IMR-90 (cell line): ENCODE measurements at regions not wholly inside any gene's neighbourhood (a gene's known extent, or its start where the extent isn't known, plus 50 kb on each side); places are given as distances from the start of the nearest gene placed in this dataset.

Experiments used
- ATAC-seq: fragments of 200-7000 bp; cut with Tn5 transposase; 2 replicates; pipeline ENCODE4 v1.9.1; 2020; ENCODE audit warnings: low read depth, mild to moderate bottlenecking, moderate library complexity
- BruUV-seq: library from RNA; stranded (reverse); fragments of 400-500 nt; replicated peaks from 2 replicates; lab custom pipeline; 2021; lab: Mats Ljungman, UMichigan
- CTCF ChIA-PET: fragments of 300-600 bp; formaldehyde crosslinking; extraction: SDS; loops from one replicate; lab custom pipeline; 2021; ENCODE audit warnings: antibody characterized with exemption; lab: Yijun Ruan, JAX
- POLR2A ChIA-PET: fragments of 300-600 bp; sonication (Branson Sonifier 250); formaldehyde crosslinking; loops from one replicate; lab custom pipeline; 2022; ENCODE audit warnings: antibody characterized with exemption; ENCODE audit not compliant: unreplicated experiment; lab: Charles Lee
- DNase-seq: peaks from one replicate; pipeline ENCODE4 v3.0.0; 2013
- H2AFZ ChIP-seq: replicated peaks from 2 replicates; pipeline ENCODE3; 2013; ENCODE audit warnings: low read length, mild to moderate bottlenecking; ENCODE audit not compliant: poor library complexity
- H2AK5ac ChIP-seq: 2 replicates; pipeline ENCODE4 v1.6.1; 2013; ENCODE audit warnings: low read depth, low read length, inconsistent platforms
- H2AK9ac ChIP-seq: replicated peaks from 2 replicates; pipeline ENCODE3; 2013; ENCODE audit warnings: mild to moderate bottlenecking, low read depth, low read length, moderate library complexity; ENCODE audit not compliant: poor library complexity
- H2BK120ac ChIP-seq: 2 replicates; pipeline ENCODE4 v1.6.1; 2013; ENCODE audit warnings: low read depth, low read length, inconsistent platforms
- H2BK15ac ChIP-seq: 3 replicates; pipeline ENCODE4 v1.6.1; 2013; ENCODE audit warnings: low read depth, low read length, inconsistent platforms
- H2BK20ac ChIP-seq: 2 replicates; pipeline ENCODE4 v1.6.1; 2013; ENCODE audit warnings: low read depth, mild to moderate bottlenecking, inconsistent platforms, low read length, moderate library complexity
- H2BK5ac ChIP-seq: 2 replicates; pipeline ENCODE4 v1.6.1; 2013; ENCODE audit warnings: mild to moderate bottlenecking, low read depth, low read length, inconsistent platforms; ENCODE audit not compliant: poor library complexity, severe bottlenecking
- H3K14ac ChIP-seq: replicated peaks from 2 replicates; pipeline ENCODE4 v1.6.1; 2013; ENCODE audit warnings: low read depth, low read length, inconsistent platforms
- H3K18ac ChIP-seq: 2 replicates; pipeline ENCODE4 v1.6.1; 2013; ENCODE audit warnings: low read depth, low read length, control low read depth
- H3K23ac ChIP-seq: 2 replicates; pipeline ENCODE4 v1.6.1; 2013; ENCODE audit warnings: low read depth, low read length, inconsistent platforms
- H3K27ac ChIP-seq: 2 replicates; pipeline ENCODE4 v1.5.1; 2013; ENCODE audit warnings: mild to moderate bottlenecking, control low read depth, low read length; ENCODE audit not compliant: insufficient read depth
- H3K27me3 ChIP-seq: 2 replicates; pipeline ENCODE4 v1.6.1; 2013; ENCODE audit warnings: low read length; ENCODE audit not compliant: control insufficient read depth, insufficient read depth
- H3K36me3 ChIP-seq: 2 replicates; pipeline ENCODE4 v1.6.1; 2013; ENCODE audit warnings: low read length, mixed read lengths; ENCODE audit not compliant: control insufficient read depth, insufficient read depth
- H3K4ac ChIP-seq: 2 replicates; pipeline ENCODE4 v1.6.1; 2013; ENCODE audit warnings: low read depth, low read length, inconsistent platforms
- H3K4me1 ChIP-seq: 2 replicates; pipeline ENCODE4 v1.6.1; 2013; ENCODE audit warnings: low read length, mixed read lengths; ENCODE audit not compliant: control insufficient read depth, insufficient read depth
- H3K4me2 ChIP-seq: 2 replicates; pipeline ENCODE4 v1.6.1; 2013; ENCODE audit warnings: low read depth, mild to moderate bottlenecking, control low read depth, low read length, moderate library complexity
- H3K4me3 ChIP-seq: 2 replicates; pipeline ENCODE4 v1.5.1; 2013; ENCODE audit warnings: low read depth, mild to moderate bottlenecking, control low read depth, low read length, moderate library complexity; ENCODE audit not compliant: insufficient read depth
- H3K56ac ChIP-seq: 2 replicates; pipeline ENCODE4 v1.6.1; 2013; ENCODE audit warnings: low read length, inconsistent platforms; ENCODE audit not compliant: insufficient read depth; ENCODE audit errors: extremely low read depth
- H3K79me1 ChIP-seq, 2 experiments: 2 replicates each; pipeline ENCODE4 v1.6.1; 2013; ENCODE audit warnings: low read length in 2 of 2, inconsistent platforms in 1 of 2, low read depth in 1 of 2
- H3K9ac ChIP-seq: 2 replicates; pipeline ENCODE4 v1.6.1; 2013; ENCODE audit warnings: low read depth, low read length, control low read depth
- H3K9me1 ChIP-seq: 2 replicates; pipeline ENCODE4 v1.6.1; 2013; ENCODE audit warnings: low read length, inconsistent platforms; ENCODE audit not compliant: insufficient read depth
- H3K9me3 ChIP-seq: 2 replicates; pipeline ENCODE4 v1.6.1; 2013; ENCODE audit warnings: low read length; ENCODE audit not compliant: control insufficient read depth, insufficient read depth
- H4K20me1 ChIP-seq: 2 replicates; pipeline ENCODE4 v1.6.1; 2013; ENCODE audit warnings: low read length, inconsistent platforms; ENCODE audit not compliant: insufficient read depth
- H4K5ac ChIP-seq: 2 replicates; pipeline ENCODE4 v1.6.1; 2013; ENCODE audit warnings: mild to moderate bottlenecking, low read depth, low read length, control low read depth
- H4K8ac ChIP-seq, 2 experiments: 2 replicates each; pipeline ENCODE4 v1.6.1; 2013; ENCODE audit warnings: low read depth in 2 of 2, low read length in 2 of 2, control low read depth in 1 of 2, inconsistent platforms in 1 of 2
- H4K91ac ChIP-seq: 2 replicates; pipeline ENCODE4 v1.6.1; 2013; ENCODE audit warnings: low read depth, low read length, inconsistent platforms; ENCODE audit not compliant: insufficient read depth
- CEBPB ChIP-seq: IDR thresholded peaks from 2 replicates; pipeline ENCODE4 v1.6.1; 2012; ENCODE audit warnings: low read depth, low read length, improper control_type of control experiment
- CHD1 ChIP-seq: IDR thresholded peaks from 2 replicates; pipeline ENCODE4 v1.6.1; 2012; ENCODE audit warnings: low read depth, low read length, improper control_type of control experiment
- CTCF ChIP-seq: conservative IDR thresholded peaks from 2 replicates; pipeline ENCODE4 v1.5.1; 2012; ENCODE audit warnings: mild to moderate bottlenecking, low read depth, low read length, improper control_type of control experiment
- MAFK ChIP-seq: IDR thresholded peaks from 2 replicates; pipeline ENCODE4 v1.6.1; 2012; ENCODE audit warnings: low read depth, low read length, improper control_type of control experiment
- POLR2A ChIP-seq: IDR thresholded peaks from 2 replicates; pipeline ENCODE4 v1.6.1; 2012; ENCODE audit warnings: mild to moderate bottlenecking, low read depth, low read length
- RAD21 ChIP-seq: IDR thresholded peaks from 2 replicates; pipeline ENCODE4 v1.6.1; 2012; ENCODE audit warnings: low read length, improper control_type of control experiment
- WGBS, 2 experiments: methylation state at CpG; one replicate each; pipeline versions ENCODE4 v1.1.5 to v1.1.7; 2013; ENCODE audit warnings: missing lambda C conversion rate in 2 of 2; ENCODE audit not compliant: insufficient read length in 1 of 2; ENCODE audit errors: extremely low coverage in 2 of 2; 5-methylcytosine and 5-hydroxymethylcytosine counted together
- dilution Hi-C: fragments of 300-500 bp; cut with HindIII; formaldehyde crosslinking; loops from one replicate; pipeline ENCODE4 v1.14.3; 2018; ENCODE audit warnings: low sequenced_read_pairs; ENCODE audit not compliant: unreplicated experiment
- in situ Hi-C: fragments of 300-500 bp; cut with MboI; formaldehyde crosslinking; loops from 3 replicates; pipeline ENCODE4 v1.14.3; 2019; ENCODE audit warnings: low sequenced_read_pairs, inconsistent platforms, mixed read lengths
- intact Hi-C: fragments of 100-400 bp; cut with micrococcal nuclease; formaldehyde crosslinking; loops from 2 replicates; pipeline ENCODE4 v1.10.0; 2022
- TF ChIP-seq, protein P1 (sequence below): fragments of 150-350 bp; IDR thresholded peaks from 2 replicates; pipeline ENCODE4 v1.6.1; 2017; ENCODE audit warnings: mild to moderate bottlenecking, antibody characterized with exemption, low read length, low read depth
- TF ChIP-seq, protein P2 (sequence below): fragments of 150-350 bp; IDR thresholded peaks from 2 replicates; pipeline ENCODE4 v1.6.1; 2016; ENCODE audit warnings: low read depth, mild to moderate bottlenecking, low read length, moderate library complexity, borderline replicate concordance

DNA sequence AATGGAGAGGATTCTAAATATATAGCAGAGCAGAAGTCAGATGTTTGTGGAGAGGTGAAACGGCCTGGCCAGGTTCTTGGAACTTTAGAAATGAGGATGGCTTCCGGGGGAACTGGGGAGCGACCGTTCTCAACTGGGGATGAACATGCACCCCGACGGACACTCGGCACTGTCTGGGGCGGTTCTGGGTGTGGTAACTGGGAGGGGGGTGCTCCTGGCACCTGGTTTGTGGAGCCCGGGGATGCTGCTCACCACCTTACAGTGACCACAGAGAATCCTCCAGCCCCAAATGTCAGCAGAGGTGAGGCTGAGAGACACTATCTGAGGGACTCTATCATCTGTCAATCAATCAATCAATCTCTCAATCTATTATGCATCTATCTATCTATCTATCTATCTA lies 69.0 kb upstream of the PPP2R3B start:
- Histone ChIP-seq H3K23ac (no peak overlapping the region), H4K5ac (no peak overlapping the region), H3K18ac (no peak overlapping the region), H3K79me1 (no peaks in the 10 kb centered on the region), H3K14ac (no peak overlapping the region), H3K27me3 (no peaks in the 10 kb centered on the region), H3K56ac (no peak overlapping the region), H2BK15ac (no peak overlapping the region), H3K4me1 (no peaks in the 10 kb centered on the region), H2BK20ac (no peak overlapping the region), H3K4ac (no peak overlapping the region), H2AK5ac (no peak overlapping the region), H4K8ac (no peak overlapping the region), H2AFZ (no peak overlapping the region), H3K9me1 (no peaks in the 10 kb centered on the region), H4K91ac (no peak overlapping the region), H2BK120ac (no peak overlapping the region), H4K20me1 (no peaks in the 10 kb centered on the region), H2AK9ac (no peak overlapping the region), H3K9ac (no peak overlapping the region), H3K4me2 (no peak overlapping the region), H3K36me3 (no peaks in the 10 kb centered on the region), H3K27ac (no peak overlapping the region), H3K9me3 (peaks cover 14% of the 10 kb centered on the region; the same call in 1 of the 2 replicates), H2BK5ac (no peak overlapping the region), H3K4me3 (no peak overlapping the region)
- 17% methylated on average over 1 of the region's 9 CpGs; no CpG with 5 or more reads in 1 of the 2 experiments for WGBS, 2 experiments
- CTCF ChIA-PET: no interaction called here
- TF ChIP-seq, protein P1, sequence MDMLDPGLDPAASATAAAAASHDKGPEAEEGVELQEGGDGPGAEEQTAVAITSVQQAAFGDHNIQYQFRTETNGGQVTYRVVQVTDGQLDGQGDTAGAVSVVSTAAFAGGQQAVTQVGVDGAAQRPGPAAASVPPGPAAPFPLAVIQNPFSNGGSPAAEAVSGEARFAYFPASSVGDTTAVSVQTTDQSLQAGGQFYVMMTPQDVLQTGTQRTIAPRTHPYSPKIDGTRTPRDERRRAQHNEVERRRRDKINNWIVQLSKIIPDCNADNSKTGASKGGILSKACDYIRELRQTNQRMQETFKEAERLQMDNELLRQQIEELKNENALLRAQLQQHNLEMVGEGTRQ: no peak
- TF ChIP-seq, protein P2, sequence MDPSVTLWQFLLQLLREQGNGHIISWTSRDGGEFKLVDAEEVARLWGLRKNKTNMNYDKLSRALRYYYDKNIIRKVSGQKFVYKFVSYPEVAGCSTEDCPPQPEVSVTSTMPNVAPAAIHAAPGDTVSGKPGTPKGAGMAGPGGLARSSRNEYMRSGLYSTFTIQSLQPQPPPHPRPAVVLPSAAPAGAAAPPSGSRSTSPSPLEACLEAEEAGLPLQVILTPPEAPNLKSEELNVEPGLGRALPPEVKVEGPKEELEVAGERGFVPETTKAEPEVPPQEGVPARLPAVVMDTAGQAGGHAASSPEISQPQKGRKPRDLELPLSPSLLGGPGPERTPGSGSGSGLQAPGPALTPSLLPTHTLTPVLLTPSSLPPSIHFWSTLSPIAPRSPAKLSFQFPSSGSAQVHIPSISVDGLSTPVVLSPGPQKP: no peak
- TF ChIP-seq POLR2A (no peak), CTCF (no peak), MAFK (no peak), CHD1 (no peak), RAD21 (no peak), CEBPB (no peak)
- DNase-seq (no peak), ATAC-seq (no peak)
- intact Hi-C loops (no loop called here), in situ Hi-C loops (no loop called here), dilution Hi-C loops (no loop called here)
- BruUV-seq: no TSS peak
- POLR2A ChIA-PET: no interaction called here
